ENCODE measurements at regions not wholly inside any gene's neighbourhood (a gene's known extent, or its start where the extent isn't known, plus 50 kb on each side); places are given as distances from the start of the nearest gene placed in this dataset.

DNA sequence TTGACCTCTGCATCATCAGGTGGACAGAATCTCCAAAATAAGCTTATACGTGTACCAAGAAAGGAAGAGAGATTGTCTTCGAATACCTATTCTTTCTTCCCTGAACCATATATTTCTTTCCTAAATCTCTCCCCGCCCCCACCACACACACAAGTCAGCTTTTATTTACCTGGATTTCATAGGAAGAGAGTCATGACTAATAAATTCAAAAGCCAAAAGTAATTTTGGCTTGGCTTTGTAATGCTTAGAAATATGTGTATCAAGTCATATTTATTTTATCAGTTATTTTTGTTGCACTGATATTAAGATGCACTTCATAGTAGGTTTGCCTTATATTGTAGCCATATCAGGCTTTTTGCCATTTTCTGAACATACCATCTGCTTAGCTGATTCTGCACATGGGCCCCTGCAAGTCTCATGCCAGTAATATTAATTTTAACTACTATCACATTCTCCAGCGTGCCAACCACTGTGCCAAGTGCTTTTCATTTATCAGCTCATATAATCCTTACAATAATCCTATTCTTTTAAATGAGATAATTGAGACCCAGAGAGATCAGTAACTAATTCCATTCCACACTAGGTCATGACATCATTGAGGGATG, 1405.3 kb upstream of the NUDT12 start:
- no peak for TF ChIP-seq CSDC2 (CRISPR knock-in tag; IDR thresholded peaks at IDR 0.05)
- TF ChIP-seq, protein P1, sequence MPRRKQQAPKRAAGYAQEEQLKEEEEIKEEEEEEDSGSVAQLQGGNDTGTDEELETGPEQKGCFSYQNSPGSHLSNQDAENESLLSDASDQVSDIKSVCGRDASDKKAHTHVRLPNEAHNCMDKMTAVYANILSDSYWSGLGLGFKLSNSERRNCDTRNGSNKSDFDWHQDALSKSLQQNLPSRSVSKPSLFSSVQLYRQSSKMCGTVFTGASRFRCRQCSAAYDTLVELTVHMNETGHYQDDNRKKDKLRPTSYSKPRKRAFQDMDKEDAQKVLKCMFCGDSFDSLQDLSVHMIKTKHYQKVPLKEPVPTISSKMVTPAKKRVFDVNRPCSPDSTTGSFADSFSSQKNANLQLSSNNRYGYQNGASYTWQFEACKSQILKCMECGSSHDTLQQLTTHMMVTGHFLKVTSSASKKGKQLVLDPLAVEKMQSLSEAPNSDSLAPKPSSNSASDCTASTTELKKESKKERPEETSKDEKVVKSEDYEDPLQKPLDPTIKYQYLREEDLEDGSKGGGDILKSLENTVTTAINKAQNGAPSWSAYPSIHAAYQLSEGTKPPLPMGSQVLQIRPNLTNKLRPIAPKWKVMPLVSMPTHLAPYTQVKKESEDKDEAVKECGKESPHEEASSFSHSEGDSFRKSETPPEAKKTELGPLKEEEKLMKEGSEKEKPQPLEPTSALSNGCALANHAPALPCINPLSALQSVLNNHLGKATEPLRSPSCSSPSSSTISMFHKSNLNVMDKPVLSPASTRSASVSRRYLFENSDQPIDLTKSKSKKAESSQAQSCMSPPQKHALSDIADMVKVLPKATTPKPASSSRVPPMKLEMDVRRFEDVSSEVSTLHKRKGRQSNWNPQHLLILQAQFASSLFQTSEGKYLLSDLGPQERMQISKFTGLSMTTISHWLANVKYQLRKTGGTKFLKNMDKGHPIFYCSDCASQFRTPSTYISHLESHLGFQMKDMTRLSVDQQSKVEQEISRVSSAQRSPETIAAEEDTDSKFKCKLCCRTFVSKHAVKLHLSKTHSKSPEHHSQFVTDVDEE (CRISPR knock-in tag; IDR thresholded peaks at IDR 0.05) = no peak
- no peak for TF ChIP-seq TOX (CRISPR knock-in tag; IDR thresholded peaks at IDR 0.05; ENCODE audit: borderline replicate concordance)
- no peak for TF ChIP-seq GLIS3 (CRISPR knock-in tag; IDR thresholded peaks at IDR 0.05)
- TF ChIP-seq PATZ1 (CRISPR knock-in tag; IDR thresholded peaks at IDR 0.05; ENCODE audit: borderline replicate concordance) = no peak
- TF ChIP-seq ZNF70 (CRISPR knock-in tag; IDR thresholded peaks at IDR 0.05) = no peak
- TF ChIP-seq ZFP30 (CRISPR knock-in tag; IDR thresholded peaks at IDR 0.05) = no peak
- TF ChIP-seq RARB (CRISPR knock-in tag; IDR thresholded peaks at IDR 0.05) = no peak
- no peak for TF ChIP-seq ZC3H10 (CRISPR knock-in tag; IDR thresholded peaks at IDR 0.05)
- no peak for TF ChIP-seq ZNF565 (CRISPR knock-in tag; conservative IDR thresholded peaks at IDR 0.05; ENCODE audit: low read depth)
- no peak for TF ChIP-seq ISL1 (CRISPR knock-in tag; IDR thresholded peaks at IDR 0.05)
- TF ChIP-seq ZFP3 (CRISPR knock-in tag; IDR thresholded peaks at IDR 0.05) = no peak
- TF ChIP-seq BACH2 (CRISPR knock-in tag; IDR thresholded peaks at IDR 0.05; ENCODE audit: borderline replicate concordance) = no peak
- no peak for ATAC-seq

DNA sequence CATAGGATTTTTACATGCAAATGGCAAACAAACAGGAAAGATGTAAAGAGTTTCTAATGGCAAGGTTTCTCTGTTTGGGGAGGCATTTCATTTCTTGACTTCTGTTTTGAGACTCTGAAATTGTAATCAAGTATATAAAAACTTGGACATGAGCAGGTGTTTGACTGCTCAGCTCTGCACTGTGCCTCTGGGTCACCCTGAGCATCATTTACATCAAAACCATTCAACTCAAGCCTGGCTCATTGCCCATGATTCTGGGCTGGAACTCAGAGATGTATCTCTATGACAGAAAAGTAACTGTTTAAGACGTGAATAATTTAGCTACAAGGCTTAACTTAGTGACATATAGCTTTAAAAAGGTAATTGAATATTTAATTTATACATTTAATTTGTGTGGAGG, 1402.4 kb upstream of the NUDT12 start:
- ATAC-seq = no peak
- no peak for TF ChIP-seq ZNF8 (CRISPR knock-in tag; IDR thresholded peaks at IDR 0.05)
- TF ChIP-seq ZNF70 (CRISPR knock-in tag; IDR thresholded peaks at IDR 0.05) = no peak
- TF ChIP-seq ISL1 (CRISPR knock-in tag; IDR thresholded peaks at IDR 0.05) = no peak
- no peak for TF ChIP-seq GLIS3 (CRISPR knock-in tag; IDR thresholded peaks at IDR 0.05)
- TF ChIP-seq ZFP30 (CRISPR knock-in tag; IDR thresholded peaks at IDR 0.05) = no peak
- no peak for TF ChIP-seq POU6F1 (CRISPR knock-in tag; IDR thresholded peaks at IDR 0.05; ENCODE audit: borderline replicate concordance, low read depth)
- no peak for TF ChIP-seq TOX (CRISPR knock-in tag; IDR thresholded peaks at IDR 0.05; ENCODE audit: borderline replicate concordance)
- TF ChIP-seq PATZ1 (CRISPR knock-in tag; IDR thresholded peaks at IDR 0.05; ENCODE audit: borderline replicate concordance) = no peak
- TF ChIP-seq ZNF565 (CRISPR knock-in tag; conservative IDR thresholded peaks at IDR 0.05; ENCODE audit: low read depth) = no peak
- no peak for TF ChIP-seq ESRRG (CRISPR knock-in tag; IDR thresholded peaks at IDR 0.05)
- TF ChIP-seq, protein P1 (CRISPR knock-in tag; IDR thresholded peaks at IDR 0.05) = no peak
- no peak for TF ChIP-seq ZC3H10 (CRISPR knock-in tag; IDR thresholded peaks at IDR 0.05)
- TF ChIP-seq PPARA (CRISPR knock-in tag; IDR thresholded peaks at IDR 0.05; ENCODE audit: borderline replicate concordance) = no peak
- no peak for TF ChIP-seq SNAI2 (CRISPR knock-in tag; IDR thresholded peaks at IDR 0.05)
- no peak for TF ChIP-seq OSR1 (CRISPR knock-in tag; IDR thresholded peaks at IDR 0.05)
- no peak for TF ChIP-seq RARB (CRISPR knock-in tag; IDR thresholded peaks at IDR 0.05)
- no peak for TF ChIP-seq ZFP3 (CRISPR knock-in tag; IDR thresholded peaks at IDR 0.05)
- TF ChIP-seq TCF4 (CRISPR knock-in tag; IDR thresholded peaks at IDR 0.05; ENCODE audit: borderline replicate concordance) = no peak
- TF ChIP-seq CSRNP3 (CRISPR knock-in tag; IDR thresholded peaks at IDR 0.05) = no peak
- TF ChIP-seq ARNTL (CRISPR knock-in tag; IDR thresholded peaks at IDR 0.05; ENCODE audit: borderline replicate concordance, low read depth) = no peak
